ENCODE measurements at regions not wholly inside any gene's neighbourhood (a gene's known extent, or its start where the extent isn't known, plus 50 kb on each side); places are given as distances from the start of the nearest gene placed in this dataset.
"Not testable (repeated sequence)": the region's sequence is repeated elsewhere in the genome, so short reads cannot be mapped to it uniquely, and the experiment has no call there.

- H3K27me3 Mint-ChIP-seq (ENCODE audit: insufficient read depth): no peaks in the 10 kb centered on the region
- intact Hi-C loops (cut with micrococcal nuclease): no loop called here
- H3K4me3 Mint-ChIP-seq: no peak overlapping the region
- no peaks in the 10 kb centered on the region for H3K4me1 Mint-ChIP-seq (ENCODE audit: low read depth)
- DNase-seq (ENCODE audit: low spot score): no peak
- H3K27ac Mint-ChIP-seq: no peak overlapping the region
- H3K36me3 Mint-ChIP-seq (ENCODE audit: low read depth): no peaks in the 10 kb centered on the region
- H3K9me3 Mint-ChIP-seq: peaks cover 4% of the 10 kb centered on the region
These were observed 276.8 kb upstream of the CNTNAP2 start for GRCh38 chr7:145839814-145840213.

- no peaks in the 10 kb centered on the region for H3K9me3 Mint-ChIP-seq
- H3K4me1 Mint-ChIP-seq (ENCODE audit: low read depth): no peaks in the 10 kb centered on the region
- intact Hi-C loops (cut with micrococcal nuclease): no loop called here
- no peak for DNase-seq (ENCODE audit: low spot score)
- no peak overlapping the region for H3K27ac Mint-ChIP-seq
- no peaks in the 10 kb centered on the region for H3K36me3 Mint-ChIP-seq (ENCODE audit: low read depth)
- no peak overlapping the region for H3K4me3 Mint-ChIP-seq
- H3K27me3 Mint-ChIP-seq (ENCODE audit: insufficient read depth): no peaks in the 10 kb centered on the region
These were observed 284.9 kb upstream of the CNTNAP2 start for GRCh38 chr7:145831616-145832206.

GRCh38 chr7:145817687-145818086 lies 298.9 kb upstream of the CNTNAP2 start:
- Mint-ChIP-seq H3K9me3 (peaks cover 8% of the 10 kb centered on the region), H3K27me3 (ENCODE audit: insufficient read depth) (no peaks in the 10 kb centered on the region), H3K27ac (no peak overlapping the region), H3K4me1 (ENCODE audit: low read depth) (no peaks in the 10 kb centered on the region), H3K36me3 (ENCODE audit: low read depth) (no peaks in the 10 kb centered on the region), H3K4me3 (no peak overlapping the region)
- intact Hi-C loops (cut with micrococcal nuclease): no loop called here
- no peak for DNase-seq (ENCODE audit: low spot score)

GRCh38 chr7:145812218-145812617 lies 304.4 kb upstream of the CNTNAP2 start:
- Mint-ChIP-seq H3K4me3 (no peak overlapping the region), H3K4me1 (ENCODE audit: low read depth) (no peaks in the 10 kb centered on the region), H3K27me3 (ENCODE audit: insufficient read depth) (no peaks in the 10 kb centered on the region), H3K9me3 (peaks cover 5% of the 10 kb centered on the region), H3K27ac (no peak overlapping the region), H3K36me3 (ENCODE audit: low read depth) (no peaks in the 10 kb centered on the region)
- DNase-seq (ENCODE audit: low spot score): no peak
- intact Hi-C loops (cut with micrococcal nuclease): no loop called here

GRCh38 chr7:145805496-145805895 lies 311.1 kb upstream of the CNTNAP2 start:
- H3K27me3 Mint-ChIP-seq (ENCODE audit: insufficient read depth); H3K4me3 Mint-ChIP-seq; DNase-seq (ENCODE audit: low spot score); intact Hi-C loops (cut with micrococcal nuclease); H3K27ac Mint-ChIP-seq; H3K9me3 Mint-ChIP-seq; H3K4me1 Mint-ChIP-seq (ENCODE audit: low read depth); H3K36me3 Mint-ChIP-seq (ENCODE audit: low read depth): not testable (repeated sequence)

- no peaks in the 10 kb centered on the region for H3K27me3 Mint-ChIP-seq (ENCODE audit: insufficient read depth)
- H3K4me1 Mint-ChIP-seq (ENCODE audit: low read depth): no peaks in the 10 kb centered on the region
These were observed 319.1 kb upstream of the CNTNAP2 start for GRCh38 chr7:145797507-145797906.

GRCh38 chr7:145795132-145795531 lies 321.5 kb upstream of the CNTNAP2 start:
- intact Hi-C loops (cut with micrococcal nuclease): no loop called here
- H3K27me3 Mint-ChIP-seq (ENCODE audit: insufficient read depth): no peaks in the 10 kb centered on the region
- DNase-seq (ENCODE audit: low spot score): no peak
- H3K4me1 Mint-ChIP-seq (ENCODE audit: low read depth): no peaks in the 10 kb centered on the region
- no peaks in the 10 kb centered on the region for H3K36me3 Mint-ChIP-seq (ENCODE audit: low read depth)
- H3K27ac Mint-ChIP-seq: no peak overlapping the region
- H3K9me3 Mint-ChIP-seq: peaks cover 9% of the 10 kb centered on the region
- no peak overlapping the region for H3K4me3 Mint-ChIP-seq

More at GRCh38 chr7:145797507-145797906, 319.1 kb upstream of the CNTNAP2 start:
- no peak for DNase-seq (ENCODE audit: low spot score)
- intact Hi-C loops (cut with micrococcal nuclease): no loop called here
- no peak overlapping the region for H3K27ac Mint-ChIP-seq
- H3K9me3 Mint-ChIP-seq: peaks cover 3% of the 10 kb centered on the region
- no peak overlapping the region for H3K4me3 Mint-ChIP-seq
- H3K36me3 Mint-ChIP-seq (ENCODE audit: low read depth): no peaks in the 10 kb centered on the region

- H3K27ac Mint-ChIP-seq: no peak overlapping the region
These were observed 331.5 kb upstream of the CNTNAP2 start for GRCh38 chr7:145784809-145785780.

GRCh38 chr7:145781388-145781787 lies 335.2 kb upstream of the CNTNAP2 start:
- H3K36me3 Mint-ChIP-seq (ENCODE audit: low read depth); H3K9me3 Mint-ChIP-seq; H3K27ac Mint-ChIP-seq; H3K4me1 Mint-ChIP-seq (ENCODE audit: low read depth); intact Hi-C loops (cut with micrococcal nuclease); H3K27me3 Mint-ChIP-seq (ENCODE audit: insufficient read depth); H3K4me3 Mint-ChIP-seq; DNase-seq (ENCODE audit: low spot score): not testable (repeated sequence)

More at GRCh38 chr7:145784809-145785780, 331.5 kb upstream of the CNTNAP2 start:
- intact Hi-C loops (cut with micrococcal nuclease): no loop called here
- H3K4me1 Mint-ChIP-seq (ENCODE audit: low read depth): no peaks in the 10 kb centered on the region
- no peak overlapping the region for H3K4me3 Mint-ChIP-seq
- H3K27me3 Mint-ChIP-seq (ENCODE audit: insufficient read depth): no peaks in the 10 kb centered on the region
- DNase-seq (ENCODE audit: low spot score): no peak
- H3K36me3 Mint-ChIP-seq (ENCODE audit: low read depth): no peaks in the 10 kb centered on the region
- H3K9me3 Mint-ChIP-seq: peaks cover 4% of the 10 kb centered on the region

GRCh38 chr7:145779140-145779539 lies 337.5 kb upstream of the CNTNAP2 start:
- intact Hi-C loops (cut with micrococcal nuclease): no loop called here
- Mint-ChIP-seq H3K4me3 (no peak overlapping the region), H3K9me3 (peaks cover under 1% of the 10 kb centered on the region), H3K4me1 (ENCODE audit: low read depth) (no peaks in the 10 kb centered on the region), H3K27ac (no peak overlapping the region), H3K36me3 (ENCODE audit: low read depth) (no peaks in the 10 kb centered on the region), H3K27me3 (ENCODE audit: insufficient read depth) (no peaks in the 10 kb centered on the region)
- DNase-seq (ENCODE audit: low spot score): no peak

- intact Hi-C loops (cut with micrococcal nuclease): no loop called here
- H3K27ac Mint-ChIP-seq: no peak overlapping the region
- DNase-seq (ENCODE audit: low spot score): no peak
- H3K4me3 Mint-ChIP-seq: no peak overlapping the region
- H3K4me1 Mint-ChIP-seq (ENCODE audit: low read depth): no peaks in the 10 kb centered on the region
- no peaks in the 10 kb centered on the region for H3K27me3 Mint-ChIP-seq (ENCODE audit: insufficient read depth)
- H3K9me3 Mint-ChIP-seq: no peaks in the 10 kb centered on the region
- H3K36me3 Mint-ChIP-seq (ENCODE audit: low read depth): no peaks in the 10 kb centered on the region
These were observed 341.8 kb upstream of the CNTNAP2 start for GRCh38 chr7:145774777-145775176.

GRCh38 chr7:145753004-145753403 lies 363.6 kb upstream of the CNTNAP2 start:
- no peak for DNase-seq (ENCODE audit: low spot score)
- intact Hi-C loops (cut with micrococcal nuclease): no loop called here
- Mint-ChIP-seq H3K36me3 (ENCODE audit: low read depth) (no peaks in the 10 kb centered on the region), H3K27ac (no peak overlapping the region), H3K4me3 (no peak overlapping the region), H3K27me3 (ENCODE audit: insufficient read depth) (no peaks in the 10 kb centered on the region), H3K9me3 (no peaks in the 10 kb centered on the region), H3K4me1 (ENCODE audit: low read depth) (no peaks in the 10 kb centered on the region)

GRCh38 chr7:145737617-145738016 lies 379.0 kb upstream of the CNTNAP2 start:
- no peaks in the 10 kb centered on the region for H3K27me3 Mint-ChIP-seq (ENCODE audit: insufficient read depth)
- H3K27ac Mint-ChIP-seq: no peak overlapping the region
- DNase-seq (ENCODE audit: low spot score): no peak
- no peak overlapping the region for H3K4me3 Mint-ChIP-seq
- no peaks in the 10 kb centered on the region for H3K9me3 Mint-ChIP-seq
- no peaks in the 10 kb centered on the region for H3K4me1 Mint-ChIP-seq (ENCODE audit: low read depth)
- no peaks in the 10 kb centered on the region for H3K36me3 Mint-ChIP-seq (ENCODE audit: low read depth)
- intact Hi-C loops (cut with micrococcal nuclease): no loop called here

All from activated T-helper 1 cell treated with anti-CD3 and anti-CD28 coated beads, Interleukin-12 subunit alpha, Interleukin-12 subunit beta, Interleukin-2, Interleukin-4 antibody, amounts not matched to agents 30 ng/mL and 10 ng/mL and 1 ng/mL, durations not matched to agents 14 hours and 24 hours and 36 hours (primary cell).